Subcutaneous abdominal adipose tissue (tissue), 5 donors: ENCODE measurements at regions not wholly inside any gene's neighbourhood (a gene's known extent, or its start where the extent isn't known, plus 50 kb on each side); places are given as distances from the start of the nearest gene placed in this dataset.

ENCODE experiments used
- H3K27ac ChIP-seq: one replicate; pipeline ENCODE4 v1.7.0; 2013; ENCODE audit warnings: low read depth, mild to moderate bottlenecking, inconsistent platforms, low read length, moderate library complexity
- H3K27me3 ChIP-seq, 5 donors: one replicate each; pipeline ENCODE4 v1.7.0; 2013; ENCODE audit warnings: low read length in 5 of 5, inconsistent platforms in 1 of 5; ENCODE audit not compliant: control insufficient read depth in 5 of 5, insufficient read depth in 4 of 5
- H3K36me3 ChIP-seq, 5 donors: one replicate each; pipeline ENCODE4 v1.7.0; 2013; ENCODE audit warnings: low read length in 5 of 5; ENCODE audit not compliant: control insufficient read depth in 5 of 5, insufficient read depth in 5 of 5
- H3K4me1 ChIP-seq, 5 donors: one replicate each; pipeline ENCODE4 v1.7.0; 2013; ENCODE audit warnings: low read length in 5 of 5, mild to moderate bottlenecking in 3 of 5, moderate library complexity in 1 of 5; ENCODE audit not compliant: control insufficient read depth in 5 of 5, insufficient read depth in 5 of 5
- H3K4me3 ChIP-seq, 5 donors: one replicate each; pipeline ENCODE4 v1.7.0; 2013; ENCODE audit warnings: low read length in 5 of 5, low read depth in 1 of 5
- H3K9ac ChIP-seq, 5 donors: one replicate each; pipeline ENCODE4 v1.7.0; 2013; ENCODE audit warnings: low read length in 5 of 5, mild to moderate bottlenecking in 4 of 5, moderate library complexity in 3 of 5
- H3K9me3 ChIP-seq, 5 donors: one replicate each; pipeline ENCODE4 v1.7.0; 2013; ENCODE audit warnings: low read length in 5 of 5; ENCODE audit not compliant: control insufficient read depth in 5 of 5
- donor health status: healthy.
- donor health status: healthy.
- donor health status: healthy.
- donor health status: healthy.
- donor health status: healthy.

DNA sequence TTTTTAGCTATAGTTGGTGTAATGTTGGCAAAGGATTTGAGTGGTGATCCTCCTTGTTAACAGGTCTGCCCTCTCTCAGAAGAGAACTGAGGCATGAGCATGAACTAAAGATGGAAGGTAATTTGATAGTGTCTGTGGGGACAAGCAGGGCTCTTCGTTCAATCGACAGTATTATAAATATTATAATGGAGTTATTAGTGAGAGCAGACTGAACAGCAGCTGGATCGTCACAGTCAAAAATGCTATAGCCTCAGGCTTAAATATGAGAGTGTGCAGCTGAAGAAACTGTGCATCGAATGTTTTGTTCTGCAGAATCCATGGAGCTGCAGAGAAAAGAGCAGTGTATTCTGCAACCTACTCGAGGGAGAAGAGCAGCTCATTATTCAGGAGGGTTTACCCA lies 757.3 kb downstream of the DNAH5 start:
- Histone ChIP-seq H3K36me3 (no peaks in the 10 kb centered on the region), H3K27ac (no peak overlapping the region), H3K4me1 (peaks cover 0 to 12% (median 0%) of the 10 kb centered on the region in 5 donors), H3K9me3 (peaks cover 0 to 3% (median 0%) of the 10 kb centered on the region in 5 donors), H3K4me3 (no peak overlapping the region), H3K9ac (no peak overlapping the region), H3K27me3 (no peaks in the 10 kb centered on the region)

DNA sequence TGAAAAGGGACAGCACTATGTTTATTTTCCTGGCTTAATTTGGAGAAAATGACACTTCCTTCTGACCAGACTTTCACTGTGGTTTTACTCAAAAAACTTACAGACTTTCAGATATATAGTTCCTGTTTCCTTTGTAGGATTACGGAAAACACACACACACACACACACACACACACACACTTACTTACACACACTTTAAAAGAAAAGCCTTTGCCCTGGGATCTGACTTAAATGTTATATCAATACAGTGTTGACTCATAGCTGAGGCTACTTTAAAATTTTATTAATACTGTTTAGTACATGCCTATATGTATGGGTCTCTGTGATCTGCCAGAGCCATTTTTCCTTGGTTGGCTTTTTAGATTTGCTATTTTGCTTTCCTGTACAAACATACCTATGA lies 758.3 kb downstream of the DNAH5 start:
- Histone ChIP-seq H3K27me3 (no peaks in the 10 kb centered on the region), H3K4me3 (no peak overlapping the region), H3K4me1 (peaks cover 0 to 12% (median 0%) of the 10 kb centered on the region in 5 donors), H3K9me3 (peaks cover 0 to 3% (median 0%) of the 10 kb centered on the region in 5 donors), H3K27ac (no peak overlapping the region), H3K9ac (no peak overlapping the region), H3K36me3 (no peaks in the 10 kb centered on the region)

DNA sequence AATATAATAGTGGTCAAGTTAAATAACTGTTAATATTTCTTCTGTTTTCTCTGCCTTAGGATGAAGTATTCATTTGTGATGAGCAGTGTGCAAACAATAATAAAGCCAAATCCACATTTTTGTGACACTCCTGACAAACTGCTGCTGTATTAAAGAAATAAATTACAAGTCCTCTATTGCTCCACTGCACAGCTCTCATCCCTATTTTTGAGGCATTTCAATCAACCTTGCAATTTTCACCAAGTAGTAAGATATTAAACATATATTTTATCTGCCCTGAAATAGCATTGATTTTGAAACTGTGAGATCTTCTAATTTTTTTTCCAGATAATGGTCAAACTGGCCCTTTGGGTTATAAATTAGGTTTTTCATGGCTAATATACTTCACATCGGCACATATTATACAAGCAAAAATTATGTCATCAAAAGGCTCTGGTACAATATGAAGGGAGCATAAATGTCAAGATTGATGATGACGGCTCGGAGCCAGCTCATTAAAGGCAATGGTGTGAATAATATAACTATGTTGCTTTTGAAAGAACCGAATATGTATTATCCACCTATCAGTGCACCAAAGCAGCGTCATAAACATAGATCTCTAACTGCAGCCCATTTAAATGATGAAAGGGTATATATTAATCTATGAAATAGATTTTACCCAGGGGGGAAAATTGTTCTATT lies 764.9 kb downstream of the DNAH5 start:
- Histone ChIP-seq H3K9ac (no peak overlapping the region), H3K36me3 (no peaks in the 10 kb centered on the region), H3K27ac (no peak overlapping the region), H3K27me3 (no peaks in the 10 kb centered on the region), H3K4me1 (no peaks in the 10 kb centered on the region), H3K9me3 (peaks cover 0 to 3% (median 0%) of the 10 kb centered on the region in 5 donors), H3K4me3 (no peak overlapping the region)

DNA sequence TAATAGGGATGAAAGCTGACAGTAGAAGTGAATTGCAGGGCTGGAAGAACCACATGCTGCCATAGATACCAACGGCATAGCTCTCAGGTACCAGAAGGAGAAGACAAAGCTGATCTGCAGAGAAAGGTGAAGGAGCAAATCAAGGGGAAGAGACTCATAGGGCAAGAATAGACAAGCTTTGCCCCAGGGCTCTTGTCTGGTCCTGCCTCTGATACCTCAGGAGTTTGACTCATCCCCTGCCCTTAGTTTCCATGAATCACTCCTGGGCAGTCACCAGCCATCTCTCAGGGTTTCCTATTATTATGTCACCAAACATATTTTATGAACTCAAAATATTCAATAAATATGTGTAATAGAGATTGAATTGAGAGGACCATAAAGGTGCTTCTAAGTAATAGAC lies 800.9 kb downstream of the DNAH5 start:
- Histone ChIP-seq H3K27ac (no peak overlapping the region), H3K4me1 (no peaks in the 10 kb centered on the region), H3K9me3 (peaks cover 0 to 2% (median 0%) of the 10 kb centered on the region in 5 donors), H3K27me3 (no peaks in the 10 kb centered on the region), H3K4me3 (no peak overlapping the region), H3K36me3 (no peaks in the 10 kb centered on the region), H3K9ac (no peak overlapping the region)

DNA sequence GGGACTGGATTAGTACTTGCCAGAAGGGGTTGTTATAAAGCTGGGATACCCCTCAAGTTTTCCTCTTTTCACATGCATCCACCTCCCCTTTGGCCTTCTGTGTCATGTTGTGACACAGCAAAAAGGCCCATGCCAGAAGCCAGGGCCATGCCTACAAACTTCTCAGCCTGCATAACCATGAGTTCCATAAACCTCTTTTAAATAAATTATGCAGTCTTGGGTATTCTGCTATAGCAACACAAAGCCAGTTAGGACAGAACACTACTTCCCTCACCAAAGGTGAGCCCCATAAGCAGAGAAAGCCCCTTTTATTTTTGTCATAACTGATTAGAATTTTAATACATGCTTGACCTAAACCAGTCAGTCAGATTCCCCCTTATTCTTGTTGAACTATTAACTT lies 801.3 kb downstream of the DNAH5 start:
- Histone ChIP-seq H3K4me3 (no peak overlapping the region), H3K9ac (no peak overlapping the region), H3K4me1 (no peaks in the 10 kb centered on the region), H3K27ac (no peak overlapping the region), H3K27me3 (no peaks in the 10 kb centered on the region), H3K36me3 (no peaks in the 10 kb centered on the region), H3K9me3 (peaks cover 0 to 2% (median 0%) of the 10 kb centered on the region in 5 donors)

DNA sequence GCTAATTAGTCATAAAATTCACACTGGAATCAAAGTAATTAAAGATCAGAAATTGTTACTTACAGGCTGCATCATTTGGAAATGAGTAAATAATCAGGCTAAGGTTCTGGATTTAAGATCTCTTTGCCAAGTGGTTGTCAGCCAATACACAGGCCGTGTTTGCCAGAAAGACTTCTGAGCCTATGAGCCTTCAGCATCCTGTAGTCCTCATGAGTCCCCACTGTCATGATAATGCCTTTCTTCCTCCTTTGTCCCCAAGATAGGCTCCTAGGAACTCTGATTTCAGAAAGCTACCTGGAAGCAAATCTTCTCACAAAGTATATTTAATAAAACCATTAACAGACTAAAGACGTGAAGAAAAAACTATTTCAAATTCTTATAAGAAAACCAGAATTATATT lies 810.5 kb downstream of the DNAH5 start:
- Histone ChIP-seq H3K4me1 (no peaks in the 10 kb centered on the region), H3K27ac (no peak overlapping the region), H3K4me3 (no peak overlapping the region), H3K9ac (no peak overlapping the region), H3K36me3 (no peaks in the 10 kb centered on the region), H3K9me3 (peaks cover 0 to 3% (median 0%) of the 10 kb centered on the region in 5 donors), H3K27me3 (no peaks in the 10 kb centered on the region)

DNA sequence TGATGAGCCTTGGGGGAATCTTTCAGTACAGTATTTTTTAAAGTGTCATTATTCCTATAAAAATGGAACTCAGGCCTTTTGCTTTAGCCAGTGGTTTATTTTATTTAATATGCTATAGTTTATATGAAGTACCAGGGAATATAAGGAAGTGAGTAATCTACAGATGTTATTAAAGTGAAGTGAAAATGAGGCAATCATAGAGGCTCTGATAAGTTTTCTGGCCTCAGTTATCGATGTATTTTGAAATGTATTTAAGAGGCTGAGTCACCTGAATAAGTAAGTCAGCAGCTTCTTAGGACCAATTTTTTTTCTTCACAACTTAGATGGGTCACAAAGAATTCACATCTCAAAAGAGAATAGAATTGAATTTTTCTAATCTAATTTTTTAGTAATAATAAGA lies 829.0 kb downstream of the DNAH5 start:
- no peaks in the 10 kb centered on the region for H3K9me3 ChIP-seq
- H3K4me3 ChIP-seq = no peak overlapping the region
- no peak overlapping the region for H3K27ac ChIP-seq
- H3K36me3 ChIP-seq = no peaks in the 10 kb centered on the region
- H3K4me1 ChIP-seq = no peaks in the 10 kb centered on the region
- H3K9ac ChIP-seq = no peak overlapping the region
- no peaks in the 10 kb centered on the region for H3K27me3 ChIP-seq

DNA sequence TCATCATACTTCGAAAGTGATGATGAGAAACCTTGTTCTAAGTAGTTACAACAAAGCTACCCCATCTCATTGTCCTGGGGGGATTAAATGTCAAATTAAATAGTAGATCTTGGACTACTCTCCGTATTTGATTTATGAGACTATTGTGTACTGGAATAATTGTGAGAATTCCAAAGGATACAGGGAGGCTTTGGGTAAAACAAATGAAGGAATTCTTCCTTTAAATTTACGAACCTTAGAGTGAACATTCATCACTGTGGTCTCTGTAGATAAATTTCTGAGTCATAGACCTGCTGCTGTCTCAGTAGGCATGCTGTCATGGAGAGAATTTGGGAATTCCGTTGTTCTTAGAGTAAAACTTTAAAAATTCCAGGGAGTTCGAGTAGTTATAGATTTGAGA lies 836.2 kb downstream of the DNAH5 start:
- no peaks in the 10 kb centered on the region for H3K27me3 ChIP-seq
- no peak overlapping the region for H3K4me3 ChIP-seq
- H3K4me1 ChIP-seq = no peaks in the 10 kb centered on the region
- no peaks in the 10 kb centered on the region for H3K36me3 ChIP-seq
- H3K27ac ChIP-seq = no peak overlapping the region
- no peaks in the 10 kb centered on the region for H3K9me3 ChIP-seq
- H3K9ac ChIP-seq = no peak overlapping the region

DNA sequence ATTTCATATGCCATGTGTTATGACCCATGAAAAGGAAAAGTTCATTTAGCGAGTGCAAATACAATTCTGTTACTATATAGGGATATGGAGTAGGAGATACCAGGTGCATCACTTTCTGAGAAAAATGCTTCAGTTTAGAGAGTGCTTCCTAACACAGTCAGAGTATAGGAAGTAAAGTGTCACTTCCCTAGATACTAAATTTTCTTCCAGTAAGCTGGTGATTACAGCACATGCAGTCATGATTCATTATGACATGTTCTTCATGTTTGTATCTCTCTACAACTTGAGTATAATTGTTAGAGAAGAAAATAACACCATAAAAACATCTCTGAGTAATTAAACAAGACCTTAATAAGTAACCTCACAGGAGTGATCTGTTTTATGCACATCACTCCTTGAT lies 837.0 kb downstream of the DNAH5 start:
- Histone ChIP-seq H3K4me3 (no peak overlapping the region), H3K9ac (no peak overlapping the region), H3K27ac (no peak overlapping the region), H3K4me1 (no peaks in the 10 kb centered on the region), H3K9me3 (no peaks in the 10 kb centered on the region), H3K36me3 (no peaks in the 10 kb centered on the region), H3K27me3 (no peaks in the 10 kb centered on the region)

DNA sequence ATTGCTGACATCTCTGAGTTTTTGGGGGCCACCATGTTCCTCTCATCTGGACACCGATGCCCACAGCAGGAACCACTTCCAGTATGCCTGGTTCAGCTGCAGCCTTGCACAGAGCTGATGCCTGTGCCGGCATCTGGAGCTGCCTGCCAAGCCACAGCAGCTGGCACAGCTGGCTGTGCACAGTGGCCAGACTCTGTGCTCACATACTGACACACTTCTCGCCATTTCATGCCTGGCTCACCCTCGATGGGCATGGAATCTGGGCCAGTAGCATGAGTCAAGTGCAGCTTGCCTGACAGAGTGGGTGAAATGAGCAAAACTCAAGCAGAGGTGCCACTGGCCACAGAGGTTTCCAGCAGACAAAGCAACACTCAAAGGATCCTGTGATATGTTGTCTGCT lies 863.4 kb downstream of the DNAH5 start:
- Histone ChIP-seq H3K36me3 (no peaks in the 10 kb centered on the region), H3K4me3 (no peak overlapping the region), H3K9me3 (peaks cover 0 to 9% (median 4%) of the 10 kb centered on the region in 5 donors), H3K27ac (no peak overlapping the region), H3K27me3 (no peaks in the 10 kb centered on the region), H3K9ac (no peak overlapping the region), H3K4me1 (peaks cover 0 to 6% (median 0%) of the 10 kb centered on the region in 5 donors)
